Prostate gland (tissue), 2 donors: ENCODE measurements at regions not wholly inside any gene's neighbourhood (a gene's known extent, or its start where the extent isn't known, plus 50 kb on each side); places are given as distances from the start of the nearest gene placed in this dataset.
"Not testable (repeated sequence)": the region's sequence is repeated elsewhere in the genome, so short reads cannot be mapped to it uniquely, and the experiment has no call there.

Source experiments
- DNase-seq: peaks from one replicate; pipeline ENCODE4 v3.0.0-alpha.2; 2019; ENCODE audit warnings: low spot score
- H3K27ac ChIP-seq, 2 donors: fragments of 200-600 bp; sonication (generic); 2 replicates each; pipeline ENCODE4 v1.5.1; 2017 to 2019
- H3K27me3 ChIP-seq: fragments of 200-600 bp; sonication (generic); replicated peaks from 2 replicates; pipeline ENCODE4 v1.5.1; 2019; ENCODE audit not compliant: insufficient read depth
- H3K36me3 ChIP-seq, 2 donors: fragments of 200-600 bp; sonication (generic); 1 replicate in 1 of 2; 2 replicates in 1 of 2; pipeline versions ENCODE4 v1.5.1 to v1.8.1; 2017 to 2019
- H3K4me1 ChIP-seq: fragments of 200-600 bp; sonication (generic); replicated peaks from 2 replicates; pipeline ENCODE4 v1.5.1; 2019
- H3K4me3 ChIP-seq, 2 donors: fragments of 200-600 bp; sonication (generic); 2 replicates each; pipeline ENCODE4 v1.5.1; 2017 to 2019
- H3K9me3 ChIP-seq: fragments of 200-600 bp; sonication (generic); 2 replicates; pipeline ENCODE4 v1.5.1; 2017
- CTCF ChIP-seq, 4 experiments: fragments of 200-600 bp in 2 of 4; fragments of 450-650 bp in 2 of 4; sonication (generic) in 2 of 4; IDR thresholded peaks; 1 replicate in 3 of 4; 2 replicates in 1 of 4; pipeline ENCODE4 v1.5.1; 2016 to 2019; ENCODE audit warnings: antibody characterized with exemption in 4 of 4, mild to moderate bottlenecking in 2 of 4, moderate library complexity in 2 of 4
- POLR2A ChIP-seq: fragments of 450-650 bp; IDR thresholded peaks from one replicate; pipeline ENCODE4 v1.6.1; 2016; ENCODE audit warnings: antibody characterized with exemption, mild to moderate bottlenecking
- POLR2AphosphoS5 ChIP-seq: sonication (generic); formaldehyde crosslinking; IDR thresholded peaks from one replicate; pipeline ENCODE4 v1.6.1; 2017; ENCODE audit warnings: antibody characterized with exemption
- WGBS: methylation state at CpG from one replicate; pipeline ENCODE4 v1.1.5; 2018; 5-methylcytosine and 5-hydroxymethylcytosine counted together
- intact Hi-C: fragments of 100-400 bp; cut with DNase I; formaldehyde crosslinking; loops from one replicate; pipeline ENCODE4 v1.14.2; 2022

- no peak overlapping the region for H3K4me3 ChIP-seq
- intact Hi-C loops, result no loop called here
- DNase-seq, result no peak
Observed at GRCh38 chr10:124242365-124242764, 149.0 kb upstream of the CHST15 start.

GRCh38 chr10:124241510-124241909 lies 148.1 kb upstream of the CHST15 start:
- DNase-seq, H3K4me3 ChIP-seq, intact Hi-C loops, H3K27me3 ChIP-seq, H3K4me1 ChIP-seq, H3K9me3 ChIP-seq, H3K27ac ChIP-seq, H3K36me3 ChIP-seq: not testable (repeated sequence)
- WGBS, result 95% methylated on average over 5 of the region's 5 CpGs

More at GRCh38 chr10:124242365-124242764, 149.0 kb upstream of the CHST15 start:
- 80% methylated on average over 7 of the region's 7 CpGs for WGBS
- TF ChIP-seq POLR2A (no peak), CTCF (IDR thresholded peaks at IDR 0.05) (no peak), POLR2AphosphoS5 (no peak)
- H3K27me3 ChIP-seq, result no peaks in the 10 kb centered on the region
- no peak overlapping the region for H3K27ac ChIP-seq
- no peaks in the 10 kb centered on the region for H3K4me1 ChIP-seq
- no peaks in the 10 kb centered on the region for H3K36me3 ChIP-seq
- no peaks in the 10 kb centered on the region for H3K9me3 ChIP-seq

GRCh38 chr10:124240839-124241291 lies 147.5 kb upstream of the CHST15 start:
- 81% methylated on average over 17 of the region's 17 CpGs for WGBS
- no peaks in the 10 kb centered on the region for H3K4me1 ChIP-seq
- no peak for DNase-seq
- H3K9me3 ChIP-seq, result no peaks in the 10 kb centered on the region
- H3K4me3 ChIP-seq, result no peak overlapping the region
- intact Hi-C loops, result no loop called here
- TF ChIP-seq POLR2AphosphoS5 (no peak), POLR2A (no peak), CTCF (IDR thresholded peaks at IDR 0.05) (no peak)
- no peaks in the 10 kb centered on the region for H3K27me3 ChIP-seq
- no peak overlapping the region for H3K27ac ChIP-seq
- no peaks in the 10 kb centered on the region for H3K36me3 ChIP-seq

- intact Hi-C loops, result no loop called here
- H3K4me1 ChIP-seq, result no peaks in the 10 kb centered on the region
- no peak overlapping the region for H3K27ac ChIP-seq
- TF ChIP-seq POLR2A (no peak), POLR2AphosphoS5 (no peak), CTCF (IDR thresholded peaks at IDR 0.05) (no peak)
- 81% methylated on average over 12 of the region's 13 CpGs for WGBS
- H3K4me3 ChIP-seq, result no peak overlapping the region
- no peaks in the 10 kb centered on the region for H3K36me3 ChIP-seq
- H3K9me3 ChIP-seq, result no peaks in the 10 kb centered on the region
- DNase-seq, result no peak
- no peaks in the 10 kb centered on the region for H3K27me3 ChIP-seq
Observed at GRCh38 chr10:124239696-124240095, 146.3 kb upstream of the CHST15 start.

- no peaks in the 10 kb centered on the region for H3K36me3 ChIP-seq
- no peaks in the 10 kb centered on the region for H3K27me3 ChIP-seq
- no peaks in the 10 kb centered on the region for H3K4me1 ChIP-seq
- no peak for DNase-seq
- intact Hi-C loops, result no loop called here
- H3K27ac ChIP-seq, result no peak overlapping the region
- TF ChIP-seq POLR2AphosphoS5, result no peak
- no peak for TF ChIP-seq CTCF (IDR thresholded peaks at IDR 0.05)
- TF ChIP-seq POLR2A, result no peak
- no peak overlapping the region for H3K4me3 ChIP-seq
- no peaks in the 10 kb centered on the region for H3K9me3 ChIP-seq
- WGBS, result 57% methylated on average over 2 of the region's 2 CpGs
Observed at GRCh38 chr10:124239134-124239533, 145.7 kb upstream of the CHST15 start.
